Fibroblast of lung (primary cell): ENCODE measurements at regions not wholly inside any gene's neighbourhood (a gene's known extent, or its start where the extent isn't known, plus 50 kb on each side); places are given as distances from the start of the nearest gene placed in this dataset.

ENCODE experiments used
- CTCF ChIP-seq, 2 donors: IDR thresholded peaks in 1 of 2; conservative IDR thresholded peaks in 1 of 2; 1 replicate in 1 of 2; 2 replicates in 1 of 2; pipeline ENCODE4 v1.5.1; 2011 to 2012; ENCODE audit warnings: low read length in 2 of 2, control low read depth in 1 of 2, inconsistent platforms in 1 of 2, low read depth in 1 of 2, mild to moderate bottlenecking in 1 of 2
- EZH2 ChIP-seq: IDR thresholded peaks from 2 replicates; pipeline ENCODE4 v1.5.1; 2012; ENCODE audit warnings: low read length, control low read depth, mild to moderate bottlenecking; ENCODE audit errors: missing control alignments

GRCh38 chr3:72269475-72269874 lies 484.5 kb upstream of the PROK2 start:
- TF ChIP-seq CTCF (conservative IDR thresholded peaks at IDR 0.05 in 1 of 2, IDR thresholded peaks at IDR 0.05 in 1 of 2; ENCODE audit: low read depth in 1 of 2, low read length in 2 of 2) (no peak), EZH2 (no peak)
